Muscle of back (tissue), 3 donors: ENCODE measurements at regions not wholly inside any gene's neighbourhood (a gene's known extent, or its start where the extent isn't known, plus 50 kb on each side); places are given as distances from the start of the nearest gene placed in this dataset.

ENCODE experiments used
- DNase-seq, 3 donors: peaks; one replicate each; pipeline versions ENCODE4 v3.0.0 to v3.0.0-alpha.2; 2013

DNA sequence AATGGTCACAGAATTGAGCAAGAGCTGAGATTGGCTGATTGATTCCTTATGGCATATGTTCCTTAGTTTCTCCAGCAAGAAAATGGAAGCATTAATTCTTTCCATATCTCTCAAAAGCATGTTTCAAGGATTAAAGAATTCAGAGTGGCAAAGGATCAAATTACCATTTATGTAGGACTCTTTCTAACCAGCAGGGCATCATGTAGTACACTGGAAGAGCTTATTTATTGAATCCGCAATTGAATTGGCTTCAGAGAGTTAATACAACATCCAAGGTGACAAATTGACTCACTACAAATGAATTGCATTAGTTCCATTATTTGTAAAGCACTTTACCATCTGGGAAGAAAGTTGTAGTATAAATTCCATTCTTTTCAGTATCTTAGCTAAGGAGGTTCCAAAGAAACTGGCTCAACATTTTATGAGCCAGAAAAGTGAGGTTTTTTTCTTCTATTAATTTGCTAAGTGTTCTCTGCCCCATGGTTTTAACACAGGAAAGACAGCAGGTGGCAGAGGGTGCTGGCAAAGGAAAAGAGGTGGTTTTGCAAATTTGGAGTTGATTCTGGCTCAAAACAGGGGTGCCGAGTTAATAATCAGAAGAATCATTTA is 409.9 kb downstream of the MTX2 start:
- DNase-seq = no peak

DNA sequence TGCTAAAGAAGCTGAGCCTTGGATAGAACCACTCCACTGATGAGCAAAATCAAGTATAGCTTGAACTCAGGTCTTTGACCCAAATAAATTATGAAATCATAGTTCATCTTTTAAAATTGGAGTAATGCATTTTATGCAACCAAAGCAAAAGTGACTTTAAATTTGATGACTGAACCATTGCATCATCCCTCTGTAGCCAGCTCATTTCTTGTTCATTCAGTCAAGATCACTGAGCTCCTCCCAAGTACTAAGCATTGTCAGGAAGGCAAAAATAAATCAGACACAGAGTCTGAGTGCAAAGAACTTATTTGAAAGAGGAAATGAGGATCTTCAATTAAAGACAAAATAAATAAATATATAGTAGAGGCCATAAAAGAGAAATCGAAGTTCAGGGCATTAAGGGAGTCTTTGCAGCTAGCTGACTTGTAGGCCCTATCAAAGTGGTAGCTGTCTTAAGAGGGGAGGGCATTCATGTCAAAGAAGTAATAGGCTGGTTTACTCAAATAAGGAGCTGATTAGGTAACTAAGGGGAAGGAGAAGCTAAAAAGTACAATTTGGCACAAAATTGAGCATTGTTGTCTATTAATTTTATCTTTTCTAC is 411.8 kb downstream of the MTX2 start:
- DNase-seq = no peak

DNA sequence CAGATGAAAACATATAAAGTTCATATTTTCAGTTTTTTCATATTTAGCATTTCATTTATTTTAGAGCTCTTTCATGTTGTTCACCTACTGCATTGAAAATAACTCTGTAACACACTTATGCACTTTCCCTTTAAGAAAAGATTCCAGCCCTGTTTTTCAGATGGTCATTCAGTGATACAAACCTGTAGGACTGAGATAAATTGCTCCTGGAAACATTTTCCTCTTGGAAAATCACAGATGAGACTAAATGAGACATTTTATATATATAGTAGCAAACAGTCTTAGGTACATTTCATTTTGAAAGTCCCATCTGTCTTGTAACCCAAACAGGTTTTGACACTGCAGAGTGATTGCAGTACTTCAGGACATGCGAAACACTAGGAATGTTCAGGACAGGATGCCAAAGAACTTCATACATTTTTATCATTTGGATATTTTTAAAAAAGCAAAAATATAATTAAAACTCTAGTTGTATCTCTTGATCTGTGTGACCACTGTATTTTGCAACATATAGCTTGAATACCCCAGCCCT is 412.4 kb downstream of the MTX2 start:
- no peak for DNase-seq

DNA sequence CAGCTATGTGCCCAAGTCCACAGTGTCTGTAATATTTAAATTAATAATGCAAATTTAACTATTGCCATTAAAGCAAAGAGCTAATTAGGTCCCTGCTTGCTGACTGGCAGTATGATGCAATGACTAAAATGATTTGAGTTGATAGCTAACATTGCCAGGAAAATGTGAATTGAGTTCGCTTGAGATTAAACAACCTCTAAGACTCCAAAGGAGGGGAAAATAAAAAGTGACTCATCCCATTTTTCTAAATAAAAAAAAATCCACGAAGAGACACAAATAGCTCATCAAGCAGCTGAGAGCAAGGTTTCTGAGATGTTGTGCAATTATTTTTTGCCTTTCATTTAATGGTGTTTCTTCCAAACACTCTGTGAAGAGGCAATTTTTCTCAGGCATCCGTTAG is 413.0 kb downstream of the MTX2 start:
- peak in 1 of 3 donors; percentile 43 for DNase-seq

GRCh38 chr2:176683618-176684111 is 414.4 kb downstream of the MTX2 start:
- no peak for DNase-seq

- DNase-seq = no peak
Observed at GRCh38 chr2:176685908-176686307, 416.7 kb downstream of the MTX2 start.

DNA sequence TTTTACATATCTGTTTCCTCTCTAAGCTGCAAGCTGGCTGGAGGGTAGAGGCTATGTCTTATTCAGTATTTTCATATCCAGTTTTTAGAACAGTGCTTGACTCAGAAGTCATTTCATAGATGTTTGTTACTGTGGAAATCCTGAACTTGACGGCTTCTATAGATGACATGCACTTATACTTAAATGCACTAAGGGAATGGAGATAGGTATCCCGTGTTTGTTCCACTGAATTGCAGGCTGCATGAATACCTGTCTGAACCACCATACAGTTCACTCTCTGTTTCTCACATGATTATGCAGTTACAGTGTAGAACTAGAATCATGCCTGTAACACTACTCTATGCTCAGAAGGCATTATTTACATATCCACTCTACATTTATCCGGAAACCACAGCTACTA is 417.1 kb downstream of the MTX2 start:
- DNase-seq = no peak

- DNase-seq = no peak
Observed at GRCh38 chr2:176687342-176687741, 418.1 kb downstream of the MTX2 start.

GRCh38 chr2:176687944-176688343 is 418.7 kb downstream of the MTX2 start:
- no peak for DNase-seq

DNA sequence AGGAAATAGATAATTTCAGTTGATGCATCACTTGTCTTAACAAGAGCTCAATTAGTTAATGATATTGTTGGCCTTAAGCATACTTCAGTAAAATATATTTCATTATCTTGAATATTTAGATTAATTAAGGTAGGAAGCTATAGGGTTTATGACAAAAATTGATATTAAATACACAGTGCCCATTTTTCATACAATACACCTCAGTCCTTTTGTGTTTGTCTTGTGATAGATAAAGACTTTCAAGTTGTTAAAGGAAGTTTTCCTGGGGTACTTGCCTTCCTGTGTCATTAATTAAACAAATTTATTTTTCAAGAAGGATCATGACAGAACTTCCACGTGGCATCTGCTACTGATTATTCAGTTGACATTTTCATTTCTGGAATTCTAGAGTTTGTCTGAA is 420.5 kb downstream of the MTX2 start:
- no peak for DNase-seq

- DNase-seq = peak; percentile 30 to 77 (median 38)
Observed at GRCh38 chr2:176691471-176691870, 422.2 kb downstream of the MTX2 start.

DNA sequence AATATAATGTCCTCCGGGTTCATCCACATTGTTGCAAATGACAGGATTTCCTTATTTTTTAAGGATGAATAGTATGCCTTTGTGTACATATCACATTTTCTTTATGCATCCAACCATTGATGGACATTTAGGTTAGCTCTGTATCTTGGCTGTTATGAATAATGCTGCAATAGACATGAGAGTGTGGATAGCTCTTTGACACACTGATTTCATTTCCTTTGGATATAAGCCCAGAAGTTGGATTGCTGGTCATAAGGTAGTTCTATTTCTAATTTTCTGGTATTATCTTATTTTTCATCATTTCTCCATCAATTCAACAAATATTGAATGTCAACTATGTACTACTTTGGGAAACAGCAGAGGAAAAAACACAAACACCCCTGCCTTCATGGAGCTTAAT is 423.3 kb downstream of the MTX2 start:
- DNase-seq = peak in 2 of 3 donors; percentile 33 to 51

- DNase-seq = no peak
Observed at GRCh38 chr2:176699098-176699497, 429.9 kb downstream of the MTX2 start.

- DNase-seq = no peak
Observed at GRCh38 chr2:176699644-176700043, 430.4 kb downstream of the MTX2 start.

DNA sequence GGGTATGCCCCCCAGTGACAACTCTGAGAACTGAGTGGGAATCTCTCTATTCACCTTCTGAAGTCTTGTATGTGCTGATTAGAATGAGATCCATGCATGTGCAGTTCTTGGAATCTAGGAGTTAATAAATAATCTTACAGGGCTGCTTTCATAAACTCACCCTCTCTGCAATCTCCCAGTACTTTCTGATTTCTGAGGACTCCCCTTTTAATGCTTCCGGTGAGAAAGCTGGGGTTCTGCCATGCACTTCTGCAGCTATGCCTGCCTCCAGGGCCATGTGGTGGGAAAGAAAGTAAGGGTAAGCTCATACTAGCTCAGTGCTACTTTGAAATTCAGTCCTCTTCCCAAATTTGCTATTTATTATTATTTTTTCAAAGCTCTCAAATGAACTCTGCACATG is 432.9 kb downstream of the MTX2 start:
- no peak for DNase-seq

- peak in 2 of 3 donors; percentile 30 to 69 for DNase-seq
Observed at GRCh38 chr2:176704282-176704858, 435.1 kb downstream of the MTX2 start.

GRCh38 chr2:176709149-176709951 is 440.1 kb downstream of the MTX2 start:
- DNase-seq = peak; percentile 23 to 54 (median 47)

- no peak for DNase-seq
Observed at GRCh38 chr2:176709991-176710390, 440.7 kb downstream of the MTX2 start.

GRCh38 chr2:176710657-176711186 is 441.5 kb downstream of the MTX2 start:
- peak in 1 of 3 donors; percentile 32 for DNase-seq

DNA sequence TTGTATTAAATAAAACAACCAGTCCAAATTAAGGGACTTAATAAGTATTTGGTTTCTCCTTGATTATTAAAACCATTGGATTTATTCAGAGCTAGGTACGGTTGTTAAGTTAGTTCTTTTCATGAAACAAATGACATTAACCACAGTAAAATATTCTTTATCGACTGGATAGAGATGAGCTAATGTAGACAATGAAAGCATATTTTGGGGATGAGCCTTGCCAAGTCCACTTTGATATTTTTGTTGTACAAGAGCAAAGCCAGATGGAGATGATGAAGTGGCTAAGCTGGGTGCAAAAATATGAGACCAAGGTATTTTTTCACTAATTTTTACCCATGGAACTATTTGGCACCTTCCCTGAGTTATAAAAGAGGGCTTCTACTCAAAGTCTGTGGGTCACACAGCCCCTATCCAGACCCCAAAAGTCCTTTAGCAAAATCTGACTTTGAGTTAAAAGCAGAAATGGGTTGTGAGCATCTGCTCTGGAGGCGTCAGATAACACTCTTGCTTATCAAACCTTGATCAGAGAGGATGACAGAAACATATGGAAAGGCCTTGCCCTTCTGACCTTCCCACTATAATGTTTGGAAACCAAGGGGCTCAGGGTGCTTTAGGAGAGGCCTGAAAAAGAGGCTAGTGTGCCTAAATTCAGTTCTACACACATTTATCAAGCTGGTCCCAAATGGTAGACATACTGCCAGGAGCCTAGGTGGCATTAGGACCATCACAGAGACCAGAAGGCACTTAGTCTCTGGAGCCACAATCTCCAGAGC is 456.8 kb downstream of the MTX2 start:
- no peak for DNase-seq

- DNase-seq = no peak
Observed at GRCh38 chr2:176727696-176728095, 458.5 kb downstream of the MTX2 start.
